ENCODE measurements at regions not wholly inside any gene's neighbourhood (a gene's known extent, or its start where the extent isn't known, plus 50 kb on each side); places are given as distances from the start of the nearest gene placed in this dataset.
"Not testable (repeated sequence)": the region's sequence is repeated elsewhere in the genome, so short reads cannot be mapped to it uniquely, and the experiment has no call there.

DNA sequence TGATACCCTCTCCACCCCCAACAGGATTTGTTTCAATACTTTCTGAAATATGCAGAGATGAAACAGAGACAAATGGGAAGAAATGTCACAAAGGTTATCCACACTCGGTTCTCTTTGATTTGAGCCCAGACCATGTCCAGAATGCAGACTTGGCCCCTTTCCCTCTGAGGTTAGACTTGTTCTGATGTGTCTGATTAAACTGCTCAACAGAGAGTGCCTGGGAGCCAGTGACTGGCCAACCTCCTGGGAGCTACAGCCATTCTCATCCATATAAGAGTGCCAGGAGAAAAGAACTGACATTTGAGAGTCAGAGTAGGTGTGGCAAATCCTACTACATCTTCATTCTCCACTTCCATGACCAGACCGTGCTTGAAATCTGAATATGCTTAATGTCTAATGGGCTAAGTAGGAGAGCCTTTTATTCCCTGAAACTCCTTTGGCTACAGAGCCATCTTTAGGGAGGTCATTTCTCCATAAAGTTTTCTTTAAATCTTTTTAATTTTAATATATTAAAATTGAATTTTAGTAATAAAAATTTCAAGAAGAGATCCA is 201.4 kb downstream of the BLID start:
- no peaks in the 10 kb centered on the region for H3K27me3 Mint-ChIP-seq (ENCODE audit: low read depth)
- no peak for DNase-seq (ENCODE audit: low spot score)
- no peak overlapping the region for H3K4me3 Mint-ChIP-seq (ENCODE audit: unreplicated experiment)
- H3K27ac Mint-ChIP-seq (ENCODE audit: unreplicated experiment) = no peak overlapping the region
- TF ChIP-seq CTCF (IDR thresholded peaks at IDR 0.05) = no peak
- no peaks in the 10 kb centered on the region for H3K36me3 Mint-ChIP-seq (ENCODE audit: low read depth)
- H3K4me1 Mint-ChIP-seq (ENCODE audit: low read depth) = no peaks in the 10 kb centered on the region
- no peaks in the 10 kb centered on the region for H3K9me3 Mint-ChIP-seq (ENCODE audit: low read depth)

- no peaks in the 10 kb centered on the region for H3K36me3 Mint-ChIP-seq (ENCODE audit: low read depth)
- no peak for DNase-seq (ENCODE audit: low spot score)
- H3K27ac Mint-ChIP-seq (ENCODE audit: unreplicated experiment) = no peak overlapping the region
- no peaks in the 10 kb centered on the region for H3K9me3 Mint-ChIP-seq (ENCODE audit: low read depth)
- no peak for TF ChIP-seq CTCF (IDR thresholded peaks at IDR 0.05)
- no peak overlapping the region for H3K4me3 Mint-ChIP-seq (ENCODE audit: unreplicated experiment)
- H3K27me3 Mint-ChIP-seq (ENCODE audit: low read depth) = no peaks in the 10 kb centered on the region
- no peaks in the 10 kb centered on the region for H3K4me1 Mint-ChIP-seq (ENCODE audit: low read depth)
These were observed 206.4 kb downstream of the BLID start for GRCh38 chr11:121909596-121909995.

- Mint-ChIP-seq H3K27me3 (ENCODE audit: low read depth) (no peaks in the 10 kb centered on the region), H3K27ac (ENCODE audit: unreplicated experiment) (no peak overlapping the region), H3K36me3 (ENCODE audit: low read depth) (no peaks in the 10 kb centered on the region), H3K9me3 (ENCODE audit: low read depth) (no peaks in the 10 kb centered on the region), H3K4me1 (ENCODE audit: low read depth) (no peaks in the 10 kb centered on the region), H3K4me3 (ENCODE audit: unreplicated experiment) (no peak overlapping the region)
- DNase-seq (ENCODE audit: low spot score) = no peak
- no peak for TF ChIP-seq CTCF (IDR thresholded peaks at IDR 0.05)
These were observed 208.6 kb downstream of the BLID start for GRCh38 chr11:121907379-121907778.

GRCh38 chr11:121904148-121904547 is 211.9 kb downstream of the BLID start:
- H3K4me3 Mint-ChIP-seq (ENCODE audit: unreplicated experiment) = no peak overlapping the region
- no peak overlapping the region for H3K27ac Mint-ChIP-seq (ENCODE audit: unreplicated experiment)
- no peak for DNase-seq (ENCODE audit: low spot score)
- no peaks in the 10 kb centered on the region for H3K36me3 Mint-ChIP-seq (ENCODE audit: low read depth)
- no peak for TF ChIP-seq CTCF (IDR thresholded peaks at IDR 0.05)
- H3K9me3 Mint-ChIP-seq (ENCODE audit: low read depth) = no peaks in the 10 kb centered on the region
- H3K4me1 Mint-ChIP-seq (ENCODE audit: low read depth) = no peaks in the 10 kb centered on the region
- no peaks in the 10 kb centered on the region for H3K27me3 Mint-ChIP-seq (ENCODE audit: low read depth)

- no peak overlapping the region for H3K27ac Mint-ChIP-seq (ENCODE audit: unreplicated experiment)
- H3K4me3 Mint-ChIP-seq (ENCODE audit: unreplicated experiment) = no peak overlapping the region
- no peaks in the 10 kb centered on the region for H3K27me3 Mint-ChIP-seq (ENCODE audit: low read depth)
- no peaks in the 10 kb centered on the region for H3K36me3 Mint-ChIP-seq (ENCODE audit: low read depth)
- no peaks in the 10 kb centered on the region for H3K4me1 Mint-ChIP-seq (ENCODE audit: low read depth)
- TF ChIP-seq CTCF (IDR thresholded peaks at IDR 0.05) = no peak
- no peaks in the 10 kb centered on the region for H3K9me3 Mint-ChIP-seq (ENCODE audit: low read depth)
- no peak for DNase-seq (ENCODE audit: low spot score)
These were observed 214.1 kb downstream of the BLID start for GRCh38 chr11:121901886-121902285.

GRCh38 chr11:121901417-121901816 is 214.6 kb downstream of the BLID start:
- not testable (repeated sequence) for H3K4me1 Mint-ChIP-seq (ENCODE audit: low read depth); H3K9me3 Mint-ChIP-seq (ENCODE audit: low read depth); DNase-seq (ENCODE audit: low spot score); H3K4me3 Mint-ChIP-seq (ENCODE audit: unreplicated experiment); H3K36me3 Mint-ChIP-seq (ENCODE audit: low read depth); H3K27ac Mint-ChIP-seq (ENCODE audit: unreplicated experiment); H3K27me3 Mint-ChIP-seq (ENCODE audit: low read depth)

Data from chondrocyte (in vitro differentiated cells).